A549 (cell line): ENCODE measurements at regions not wholly inside any gene's neighbourhood (a gene's known extent, or its start where the extent isn't known, plus 50 kb on each side); places are given as distances from the start of the nearest gene placed in this dataset.

Experiments
- ATAC-seq, 2 experiments: fragments of 200-7000 bp in 1 of 2; fragments of >200 bp in 1 of 2; cut with Nextera tagmentation in 1 of 2; cut with Tn5 transposase in 1 of 2; 3 replicates each; pipeline versions ENCODE4 v1.8.0 to v1.9.1; 2018 to 2020; ENCODE audit warnings: mild to moderate bottlenecking in 1 of 2, moderate library complexity in 1 of 2
- CTCF ChIA-PET: fragments of 300-600 bp; sonication (Branson Sonifier 250); formaldehyde crosslinking; extraction: SDS; loops from one replicate; lab custom pipeline; 2021; ENCODE audit warnings: antibody characterized with exemption, inconsistent platforms; lab: Yijun Ruan, JAX
- POLR2A ChIA-PET: fragments of 350-600 bp; formaldehyde crosslinking; extraction: SDS; loops from one replicate; lab custom pipeline; 2021; ENCODE audit warnings: antibody characterized with exemption, inconsistent platforms; lab: Yijun Ruan, JAX
- DNase-seq, 2 experiments: peaks; one replicate each; pipeline versions ENCODE4 v3.0.0 to v3.0.0-alpha.2; 2011 to 2016; ENCODE audit warnings: low read depth in 1 of 2, low spot score in 1 of 2
- FAIRE-seq: peaks from 2 replicates; lab custom pipeline; 2011; peaks lifted over from hg19 to GRCh38; lab: Jason Lieb, UNC
- H3K27ac ChIP-seq, 2 experiments: fragments of >200 bp; sonication (Bioruptor Twin); formaldehyde crosslinking; 3 replicates each; pipeline ENCODE4 v1.5.1; 2016 to 2017
- H3K4me1 ChIP-seq: fragments of >200 bp; sonication (Bioruptor Twin); formaldehyde crosslinking; 3 replicates; pipeline ENCODE4 v1.6.1; 2016
- H3K4me2 ChIP-seq: fragments of >200 bp; sonication (Bioruptor Twin); formaldehyde crosslinking; 3 replicates; pipeline ENCODE4 v1.6.1; 2016
- H3K4me3 ChIP-seq: fragments of >200 bp; sonication (Bioruptor Twin); formaldehyde crosslinking; 3 replicates; pipeline ENCODE4 v1.5.1; 2016
- H3K9me3 ChIP-seq: fragments of >200 bp; sonication (Bioruptor Twin); formaldehyde crosslinking; 3 replicates; pipeline ENCODE4 v1.6.1; 2016
- BCL3 ChIP-seq: fragments of >200 bp; sonication (Bioruptor Twin); formaldehyde crosslinking; IDR thresholded peaks from 3 replicates; pipeline ENCODE4 v1.6.1; 2016
- BHLHE40 ChIP-seq: IDR thresholded peaks from 2 replicates; pipeline ENCODE4 v1.6.1; 2012; ENCODE audit warnings: low read depth, low read length, inconsistent platforms
- CBX2 ChIP-seq: fragments of 200-600 bp; sonication (generic); IDR thresholded peaks from 2 replicates; pipeline ENCODE4 v1.6.1; 2016; ENCODE audit warnings: low read depth, mild to moderate bottlenecking, borderline replicate concordance
- CBX8 ChIP-seq: fragments of 200-600 bp; sonication (generic); IDR thresholded peaks from 2 replicates; pipeline ENCODE4 v1.6.1; 2016
- CHD2 ChIP-seq: fragments of 150-350 bp; IDR thresholded peaks from 2 replicates; pipeline ENCODE4 v1.6.1; 2014; ENCODE audit warnings: low read length; ENCODE audit not compliant: partially characterized antibody
- CHD4 ChIP-seq: fragments of 200-600 bp; sonication (generic); IDR thresholded peaks from 2 replicates; pipeline ENCODE4 v1.6.1; 2016; ENCODE audit warnings: antibody characterized with exemption, mild to moderate bottlenecking, borderline replicate concordance
- EHF ChIP-seq: fragments of 250-450 bp; sonication (Bioruptor Pico); IDR thresholded peaks from 2 replicates; pipeline ENCODE4 v1.5.0; 2020; ENCODE audit warnings: mild to moderate bottlenecking
- EP300 ChIP-seq, 2 experiments: fragments of >200 bp; sonication (Bioruptor Twin); formaldehyde crosslinking; IDR thresholded peaks; 2 replicates in 1 of 2; 3 replicates in 1 of 2; pipeline ENCODE4 v1.6.1; 2016 to 2017
- FOSL2 ChIP-seq, 2 experiments: fragments of 450-650 bp in 1 of 2; fragments of >200 bp in 1 of 2; sonication (Bioruptor Twin) in 1 of 2; formaldehyde crosslinking; IDR thresholded peaks; 2 replicates each; pipeline versions ENCODE4 v1.5.0 to v1.6.1; 2016 to 2020; ENCODE audit warnings: mild to moderate bottlenecking in 1 of 2, moderate library complexity in 1 of 2
- HES2 ChIP-seq: fragments of >200 bp; sonication (Bioruptor Twin); formaldehyde crosslinking; IDR thresholded peaks from 2 replicates; pipeline ENCODE4 v1.6.1; 2016
- HEYL ChIP-seq: fragments of 250-450 bp; sonication (Bioruptor Pico); IDR thresholded peaks from 2 replicates; pipeline ENCODE4 v1.8.0; 2021; ENCODE audit warnings: mild to moderate bottlenecking, moderate library complexity
- HMGXB4 ChIP-seq: fragments of 250-450 bp; sonication (Bioruptor Pico); IDR thresholded peaks from 2 replicates; pipeline ENCODE4 v1.5.0; 2021; ENCODE audit warnings: mild to moderate bottlenecking, moderate library complexity, borderline replicate concordance
- HOXB5 ChIP-seq: fragments of 250-450 bp; sonication (Bioruptor Pico); IDR thresholded peaks from 2 replicates; pipeline ENCODE4 v1.5.0; 2020; ENCODE audit warnings: mild to moderate bottlenecking, moderate library complexity
- KDM1A ChIP-seq: fragments of 200-600 bp; sonication (generic); IDR thresholded peaks from 2 replicates; pipeline ENCODE4 v1.6.1; 2016; ENCODE audit warnings: low read depth, mild to moderate bottlenecking
- KDM5A ChIP-seq: fragments of 200-600 bp; sonication (generic); IDR thresholded peaks from 2 replicates; pipeline ENCODE4 v1.6.1; 2016; ENCODE audit warnings: antibody characterized with exemption, mild to moderate bottlenecking
- MAX ChIP-seq: IDR thresholded peaks from 2 replicates; pipeline ENCODE4 v1.6.1; 2012
- MAZ ChIP-seq: fragments of 150-350 bp; IDR thresholded peaks from 2 replicates; pipeline ENCODE4 v1.6.1; 2014; ENCODE audit warnings: antibody characterized with exemption, low read depth, low read length, borderline replicate concordance
- MYC ChIP-seq: IDR thresholded peaks from 2 replicates; pipeline ENCODE4 v1.6.1; 2012; ENCODE audit warnings: mild to moderate bottlenecking, inconsistent platforms, low read length, improper control_type of control experiment, borderline replicate concordance
- PBX3 ChIP-seq: IDR thresholded peaks from 2 replicates; pipeline ENCODE4 v1.6.1; 2012
- RAD21 ChIP-seq, 2 experiments: fragments of >200 bp in 1 of 2; sonication (Bioruptor Twin) in 1 of 2; formaldehyde crosslinking in 1 of 2; IDR thresholded peaks in 1 of 2; conservative IDR thresholded peaks in 1 of 2; 2 replicates in 1 of 2; 3 replicates in 1 of 2; pipeline ENCODE4 v1.6.1; 2012 to 2018; ENCODE audit warnings: inconsistent platforms in 1 of 2
- RCOR1 ChIP-seq: fragments of 150-350 bp; IDR thresholded peaks from 2 replicates; pipeline ENCODE4 v1.6.1; 2014; ENCODE audit warnings: antibody characterized with exemption, low read length, low read depth
- SMC3 ChIP-seq: fragments of >200 bp; sonication (Bioruptor Twin); formaldehyde crosslinking; IDR thresholded peaks from 3 replicates; pipeline ENCODE4 v1.6.1; 2018; ENCODE audit warnings: inconsistent platforms
- ZNF302 ChIP-seq: fragments of 250-450 bp; sonication (Bioruptor Pico); IDR thresholded peaks from 2 replicates; pipeline ENCODE4 v1.9.0; 2021; ENCODE audit warnings: inconsistent platforms, mild to moderate bottlenecking, moderate library complexity
- WGBS: methylation state at CpG from one replicate; pipeline ENCODE4 v1.1.6; 2017; ENCODE audit errors: missing lambda C conversion rate; 5-methylcytosine and 5-hydroxymethylcytosine counted together

GRCh38 chr18:75779450-75779849 is 351.9 kb upstream of the SMIM21 start:
- FAIRE-seq (no peak), ATAC-seq (no peak), DNase-seq (no peak)
- WGBS, result 0% methylated on average over 2 of the region's 4 CpGs
- CTCF ChIA-PET, result no interaction called here
- Histone ChIP-seq H3K9me3 (no peaks in the 10 kb centered on the region), H3K4me1 (no peaks in the 10 kb centered on the region), H3K27ac (no peak overlapping the region), H3K4me2 (no peak overlapping the region), H3K4me3 (no peak overlapping the region)
- POLR2A ChIA-PET, result no interaction called here
- no peak for TF ChIP-seq MYC
- TF ChIP-seq KDM5A, result no peak
- TF ChIP-seq CBX8, result no peak
- no peak for TF ChIP-seq HEYL
- TF ChIP-seq EHF (CRISPR knock-in tag), result no peak

GRCh38 chr18:75777630-75778029 is 350.1 kb upstream of the SMIM21 start:
- Histone ChIP-seq H3K27ac (no peak overlapping the region), H3K9me3 (no peaks in the 10 kb centered on the region), H3K4me1 (no peaks in the 10 kb centered on the region), H3K4me2 (no peak overlapping the region)
- ChIA-PET CTCF (no interaction called here), POLR2A (no interaction called here)
- DNase-seq, result no peak
- no peak for ATAC-seq
- no peak for TF ChIP-seq SMC3
- no peak for TF ChIP-seq BHLHE40
- no peak for TF ChIP-seq MAX
- TF ChIP-seq RCOR1, result no peak
- no peak for TF ChIP-seq CBX2
- no peak for TF ChIP-seq PBX3
- TF ChIP-seq, all 56 proteins: peak for 0
- no peak for FAIRE-seq
- H3K4me3 ChIP-seq, result no peak overlapping the region
- whole genome bisulfite sequencing, result 0% methylated on average over 6 of the region's 6 CpGs

- CTCF ChIA-PET, result no interaction called here
Observed at GRCh38 chr18:75775121-75775520, 347.6 kb upstream of the SMIM21 start.

GRCh38 chr18:75773618-75774017 is 346.1 kb upstream of the SMIM21 start:
- Histone ChIP-seq H3K4me3 (no peak overlapping the region), H3K9me3 (no peaks in the 10 kb centered on the region), H3K4me1 (no peaks in the 10 kb centered on the region), H3K4me2 (no peak overlapping the region), H3K27ac (no peak overlapping the region)
- ChIA-PET CTCF (interaction anchor here (0.6 kb wide), 1 partner anchor 90 kb away, joined by 3 read pairs; no protein-coding TSS in a partner anchor), POLR2A (no interaction called here)
- FAIRE-seq, result no peak
- TF ChIP-seq RAD21 (conservative IDR thresholded peaks at IDR 0.05 in 1 of 2, IDR thresholded peaks at IDR 0.05 in 1 of 2), result no peak
- TF ChIP-seq KDM1A, result no peak
- no peak for TF ChIP-seq HOXB5 (CRISPR knock-in tag)
- TF ChIP-seq ZNF302, result no peak
- TF ChIP-seq CHD4, result no peak
- no peak for TF ChIP-seq BCL3
- TF ChIP-seq CBX8, result no peak
- no peak for TF ChIP-seq EP300 (IDR thresholded peaks at IDR 0.05)
- no peak for TF ChIP-seq MAZ
- DNase-seq, result no peak
- WGBS, result 44% methylated on average over 3 of the region's 3 CpGs
- no peak for ATAC-seq

More at GRCh38 chr18:75775121-75775520, 347.6 kb upstream of the SMIM21 start:
- Histone ChIP-seq H3K4me2 (no peak overlapping the region), H3K4me3 (no peak overlapping the region), H3K9me3 (no peaks in the 10 kb centered on the region), H3K27ac (no peak overlapping the region), H3K4me1 (no peaks in the 10 kb centered on the region)
- FAIRE-seq (no peak), DNase-seq (no peak), ATAC-seq (no peak)
- POLR2A ChIA-PET, result no interaction called here
- TF ChIP-seq HES2 (no peak), KDM5A (no peak), HMGXB4 (CRISPR knock-in tag) (no peak), CHD2 (no peak), FOSL2 (IDR thresholded peaks at IDR 0.05) (no peak), FOSL2 (CRISPR knock-in tag; IDR thresholded peaks at IDR 0.05) (no peak), BHLHE40 (no peak)
- 0% methylated on average over 2 of the region's 2 CpGs for WGBS
